ENCODE measurements at regions not wholly inside any gene's neighbourhood (a gene's known extent, or its start where the extent isn't known, plus 50 kb on each side); places are given as distances from the start of the nearest gene placed in this dataset.

- TF ChIP-seq EP300 (IDR thresholded peaks at IDR 0.05; ENCODE audit: borderline replicate concordance) (no peak), MAX (IDR thresholded peaks at IDR 0.05) (no peak), RAD21 (IDR thresholded peaks at IDR 0.05; ENCODE audit: low read depth) (no peak), CEBPB (IDR thresholded peaks at IDR 0.05) (no peak), EGR1 (IDR thresholded peaks at IDR 0.05) (no peak), TAF1 (IDR thresholded peaks at IDR 0.05; ENCODE audit: low read depth) (no peak), USF1 (IDR thresholded peaks at IDR 0.05) (no peak), NFIC (IDR thresholded peaks at IDR 0.05) (no peak), YY1 (IDR thresholded peaks at IDR 0.05; ENCODE audit: low read depth) (no peak), FOXM1 (IDR thresholded peaks at IDR 0.05; ENCODE audit: borderline replicate concordance, low read depth) (no peak), CREB1 (IDR thresholded peaks at IDR 0.05; ENCODE audit: low read depth) (no peak)
- TF ChIP-seq, protein P1, sequence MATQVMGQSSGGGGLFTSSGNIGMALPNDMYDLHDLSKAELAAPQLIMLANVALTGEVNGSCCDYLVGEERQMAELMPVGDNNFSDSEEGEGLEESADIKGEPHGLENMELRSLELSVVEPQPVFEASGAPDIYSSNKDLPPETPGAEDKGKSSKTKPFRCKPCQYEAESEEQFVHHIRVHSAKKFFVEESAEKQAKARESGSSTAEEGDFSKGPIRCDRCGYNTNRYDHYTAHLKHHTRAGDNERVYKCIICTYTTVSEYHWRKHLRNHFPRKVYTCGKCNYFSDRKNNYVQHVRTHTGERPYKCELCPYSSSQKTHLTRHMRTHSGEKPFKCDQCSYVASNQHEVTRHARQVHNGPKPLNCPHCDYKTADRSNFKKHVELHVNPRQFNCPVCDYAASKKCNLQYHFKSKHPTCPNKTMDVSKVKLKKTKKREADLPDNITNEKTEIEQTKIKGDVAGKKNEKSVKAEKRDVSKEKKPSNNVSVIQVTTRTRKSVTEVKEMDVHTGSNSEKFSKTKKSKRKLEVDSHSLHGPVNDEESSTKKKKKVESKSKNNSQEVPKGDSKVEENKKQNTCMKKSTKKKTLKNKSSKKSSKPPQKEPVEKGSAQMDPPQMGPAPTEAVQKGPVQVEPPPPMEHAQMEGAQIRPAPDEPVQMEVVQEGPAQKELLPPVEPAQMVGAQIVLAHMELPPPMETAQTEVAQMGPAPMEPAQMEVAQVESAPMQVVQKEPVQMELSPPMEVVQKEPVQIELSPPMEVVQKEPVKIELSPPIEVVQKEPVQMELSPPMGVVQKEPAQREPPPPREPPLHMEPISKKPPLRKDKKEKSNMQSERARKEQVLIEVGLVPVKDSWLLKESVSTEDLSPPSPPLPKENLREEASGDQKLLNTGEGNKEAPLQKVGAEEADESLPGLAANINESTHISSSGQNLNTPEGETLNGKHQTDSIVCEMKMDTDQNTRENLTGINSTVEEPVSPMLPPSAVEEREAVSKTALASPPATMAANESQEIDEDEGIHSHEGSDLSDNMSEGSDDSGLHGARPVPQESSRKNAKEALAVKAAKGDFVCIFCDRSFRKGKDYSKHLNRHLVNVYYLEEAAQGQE (IDR thresholded peaks at IDR 0.05; ENCODE audit: low read depth), result no peak
Observed at GRCh38 chr6:4344317-4344899, 209.0 kb upstream of the ECI2 start.
